HG02870 (cell line): ENCODE measurements at regions not wholly inside any gene's neighbourhood (a gene's known extent, or its start where the extent isn't known, plus 50 kb on each side); places are given as distances from the start of the nearest gene placed in this dataset.

Source experiments
- ATAC-seq: cut with Tn5 transposase; IDR thresholded peaks from one replicate; pipeline ENCODE4 v1.9.1; 2021; ENCODE audit warnings: mild to moderate bottlenecking, moderate library complexity; ENCODE audit not compliant: unreplicated experiment

DNA sequence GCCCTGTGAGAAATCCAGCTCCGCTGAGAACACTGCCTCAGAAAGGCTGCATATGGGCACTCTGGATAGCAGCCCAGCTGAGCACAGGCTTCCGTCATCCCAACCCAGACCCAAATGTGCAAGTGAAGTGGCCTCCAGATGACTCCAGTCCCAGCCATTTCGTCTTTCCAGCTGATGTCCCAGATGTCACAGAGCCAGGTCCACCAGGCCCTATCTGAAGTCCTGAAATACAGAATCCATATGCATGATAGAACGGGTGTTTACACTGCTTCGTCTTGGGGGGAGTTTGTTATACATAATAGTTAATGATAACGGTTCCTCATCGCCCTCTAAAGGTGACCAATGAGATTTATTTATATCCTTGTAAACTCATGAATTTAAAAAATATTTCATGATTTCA, 72.6 kb upstream of the TRIM2 start:
- no peak for ATAC-seq

DNA sequence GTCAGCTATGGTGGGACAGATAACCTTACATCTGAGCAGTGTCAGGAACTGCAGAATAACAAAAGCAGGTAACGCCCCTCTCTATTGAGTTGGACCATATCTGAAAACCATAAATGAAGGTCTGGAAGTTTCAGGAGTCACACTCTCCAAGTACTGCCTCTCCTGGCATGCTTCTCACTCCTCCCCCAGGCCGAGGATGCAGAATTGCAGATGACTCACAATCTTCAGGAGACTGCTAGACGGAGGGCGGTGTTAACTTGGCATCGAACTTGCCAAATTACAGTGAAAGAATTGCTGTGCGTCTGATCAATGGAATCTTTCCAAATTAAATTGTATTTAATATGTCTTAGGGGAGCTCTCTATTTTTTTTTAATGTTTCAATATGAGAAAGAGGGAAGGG, 67.1 kb upstream of the TRIM2 start:
- ATAC-seq: no peak

DNA sequence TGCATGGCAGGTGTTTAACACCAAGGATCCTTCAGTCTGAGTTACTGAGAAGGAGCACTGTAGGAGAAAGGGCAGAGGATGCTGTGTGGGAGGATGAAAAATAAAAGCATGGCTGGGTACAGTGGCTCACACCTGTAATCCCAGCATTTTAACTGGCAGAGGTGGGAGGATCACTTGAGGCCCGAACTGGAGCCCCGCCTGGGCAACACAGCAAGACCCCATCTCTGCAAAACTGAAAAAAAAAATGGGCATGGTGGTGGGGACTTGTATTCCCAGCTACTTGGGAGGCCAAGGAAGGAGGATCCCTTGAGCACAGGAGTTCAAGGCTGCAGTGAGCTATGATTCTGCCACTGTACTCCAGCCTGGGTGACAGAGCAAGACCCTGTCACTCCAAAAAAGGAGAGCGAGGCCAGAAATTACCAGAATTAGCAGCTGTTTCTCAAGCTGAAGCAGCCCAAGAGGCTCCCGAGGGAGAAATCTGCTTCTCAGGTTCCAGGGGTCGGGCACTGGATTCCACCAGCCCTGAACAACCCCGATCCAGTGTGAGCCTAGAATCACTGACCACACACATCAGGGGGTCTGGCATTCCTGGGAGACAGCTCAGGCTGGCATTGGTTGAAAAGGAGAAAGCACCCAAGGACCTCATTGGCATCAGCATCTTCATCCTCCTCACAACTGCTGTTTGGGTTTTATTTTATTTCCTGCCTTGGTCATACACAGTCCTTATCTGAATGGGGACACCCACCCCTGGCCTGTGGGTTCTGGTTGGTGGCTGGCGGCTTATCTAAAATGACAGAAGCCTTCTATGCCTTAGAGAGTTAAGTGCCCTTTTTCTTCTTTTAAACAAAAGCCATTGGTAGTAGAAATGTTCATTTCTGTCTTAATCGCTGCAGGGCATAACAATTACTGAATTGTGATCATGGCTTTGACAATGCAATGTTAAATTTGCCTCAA, 66.3 kb upstream of the TRIM2 start:
- ATAC-seq: no peak

DNA sequence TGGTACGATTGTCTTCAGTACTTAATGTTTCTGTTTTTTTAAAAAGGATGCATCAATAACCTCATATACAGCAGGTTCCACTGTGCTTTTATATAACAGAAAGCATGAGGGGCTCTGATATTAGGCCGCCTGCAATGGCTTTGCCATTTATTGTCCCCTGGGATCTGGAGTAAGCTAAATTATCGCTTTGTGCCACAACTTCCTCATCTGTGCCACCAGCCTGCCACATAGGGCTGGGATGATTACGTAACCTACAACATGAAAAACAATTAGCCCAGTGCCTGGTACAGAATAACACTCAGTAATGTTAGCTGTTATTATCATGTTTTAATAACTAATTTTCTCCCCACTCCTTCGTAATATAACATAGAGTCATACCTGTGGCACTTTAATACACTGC, 65.5 kb upstream of the TRIM2 start:
- ATAC-seq: no peak

DNA sequence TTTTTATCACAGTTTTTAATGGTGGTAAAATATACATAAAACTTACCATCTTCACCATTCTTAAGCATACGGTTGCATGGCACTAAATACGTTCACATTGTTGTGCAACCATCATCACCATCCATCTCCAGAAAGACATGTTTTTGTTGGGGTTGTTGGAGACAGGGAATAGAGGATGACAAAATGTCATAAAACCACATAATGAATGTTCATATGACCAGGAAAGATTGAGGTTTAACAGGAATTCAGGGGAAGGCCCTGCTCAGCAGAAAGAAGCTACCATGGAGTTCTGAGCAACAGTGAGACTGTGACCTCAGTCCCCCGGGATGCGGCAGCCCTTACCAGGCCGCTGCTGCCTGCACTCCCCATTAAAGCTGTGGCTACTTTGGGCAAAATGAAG, 63.9 kb upstream of the TRIM2 start:
- no peak for ATAC-seq

DNA sequence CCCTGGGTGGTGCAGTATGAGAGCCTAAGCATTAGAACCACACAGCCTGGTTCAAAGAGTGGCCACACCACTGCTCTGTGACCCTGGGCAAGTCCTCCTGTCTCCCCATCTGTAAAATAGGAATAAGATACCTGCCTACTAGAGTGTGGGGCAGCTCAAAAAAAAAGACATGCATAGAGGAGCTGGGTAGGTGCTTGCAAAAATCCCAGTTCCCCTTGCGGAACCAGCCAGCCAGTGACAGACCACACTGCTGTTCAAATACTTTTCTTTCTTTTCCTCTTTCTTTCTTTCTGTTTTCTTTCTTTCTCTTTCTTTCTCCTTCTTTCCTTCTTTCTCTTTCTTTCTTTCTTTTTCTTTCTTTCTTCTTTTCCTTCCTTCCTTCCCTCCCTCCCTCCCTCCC, 63.0 kb upstream of the TRIM2 start:
- ATAC-seq: no peak

DNA sequence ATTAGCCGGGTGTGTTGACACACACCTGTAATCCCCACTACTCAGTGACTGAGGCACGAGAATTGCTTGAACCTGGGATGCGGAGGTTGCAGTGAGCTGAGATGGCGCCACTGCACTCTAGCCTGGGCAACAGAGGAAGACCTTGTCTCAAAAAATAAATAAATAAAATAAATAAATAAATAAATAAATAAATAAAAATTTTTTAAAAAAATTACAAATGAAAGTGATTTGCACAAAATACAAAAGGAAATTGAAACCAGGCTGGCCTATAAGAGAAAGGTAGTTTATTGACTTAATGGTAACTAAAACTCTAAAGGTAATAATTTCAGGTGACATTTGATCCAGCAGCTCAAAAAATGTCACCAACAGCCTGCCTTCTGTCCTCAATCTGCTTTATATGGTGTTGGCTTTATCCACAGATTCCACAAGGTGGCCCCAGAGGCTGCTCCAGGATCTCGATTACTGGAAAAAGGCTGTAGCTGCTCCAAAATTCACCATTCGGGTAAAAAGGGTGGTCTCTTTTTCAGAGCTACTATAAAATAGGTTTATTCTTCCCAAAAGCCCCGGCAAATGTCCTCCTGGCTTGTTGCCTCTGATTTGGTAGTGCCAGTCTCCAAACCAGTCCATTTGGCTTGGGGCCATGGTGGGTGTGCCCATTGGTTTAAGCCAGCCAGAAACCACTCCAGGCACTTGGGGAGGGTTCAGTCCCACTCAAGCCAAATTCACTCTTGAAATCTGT, 61.4 kb upstream of the TRIM2 start:
- ATAC-seq: no peak

DNA sequence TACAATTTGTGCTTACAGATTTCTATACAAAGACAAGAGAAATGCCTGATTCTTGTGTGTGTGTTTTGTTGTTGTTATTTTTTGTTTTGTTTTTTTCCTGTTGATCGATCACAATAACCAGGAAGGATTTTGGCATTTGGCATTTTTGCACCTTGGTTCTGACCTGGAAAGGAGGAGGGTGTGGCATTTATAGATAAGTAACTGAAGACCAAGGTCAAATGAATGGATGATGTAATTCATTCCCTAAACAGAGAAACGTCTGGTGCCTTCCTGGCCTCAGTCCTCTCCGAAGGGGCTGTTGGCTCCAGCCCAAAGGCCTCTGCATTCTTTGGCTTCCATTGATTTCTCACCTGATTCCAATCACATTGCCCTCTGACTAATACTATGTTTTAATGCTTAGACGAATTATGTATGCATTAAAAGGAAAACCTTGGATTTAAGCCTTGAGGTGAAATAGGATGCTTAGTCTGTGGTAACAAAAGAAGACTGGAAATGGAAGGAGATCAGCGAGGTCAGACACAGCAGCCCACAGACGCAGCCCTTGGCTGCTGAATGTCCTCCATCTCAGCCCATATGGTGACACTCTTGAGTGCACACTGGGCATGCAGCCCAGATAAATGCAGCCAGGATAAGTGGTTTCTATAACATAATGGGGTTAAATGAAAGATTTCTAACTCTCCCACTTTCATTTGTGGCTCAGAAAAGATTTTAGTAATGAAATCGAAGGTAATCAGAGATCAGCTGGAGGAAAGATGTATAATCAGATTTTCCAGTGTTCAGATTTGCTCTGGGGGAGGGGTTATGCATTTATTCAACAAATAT, 60.5 kb upstream of the TRIM2 start:
- no peak for ATAC-seq

DNA sequence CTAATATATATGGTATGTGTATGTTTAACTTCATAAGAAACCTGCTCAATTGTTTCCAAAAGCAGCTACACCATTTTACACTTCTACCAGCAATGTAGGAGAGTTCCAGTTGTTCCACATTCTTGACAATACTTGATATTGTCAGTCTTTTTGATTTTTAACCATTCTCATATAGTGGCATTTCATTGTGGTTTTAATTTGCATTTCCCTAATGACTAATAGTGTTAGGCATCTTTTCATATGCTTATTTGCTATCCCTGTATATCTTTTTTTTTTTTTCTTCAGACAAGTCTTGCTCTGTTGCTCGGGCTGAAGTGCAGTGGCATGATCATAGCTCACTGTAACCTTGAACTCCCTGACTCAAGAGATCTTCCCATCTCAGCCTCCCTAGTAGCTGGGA, 58.2 kb upstream of the TRIM2 start:
- ATAC-seq: no peak

DNA sequence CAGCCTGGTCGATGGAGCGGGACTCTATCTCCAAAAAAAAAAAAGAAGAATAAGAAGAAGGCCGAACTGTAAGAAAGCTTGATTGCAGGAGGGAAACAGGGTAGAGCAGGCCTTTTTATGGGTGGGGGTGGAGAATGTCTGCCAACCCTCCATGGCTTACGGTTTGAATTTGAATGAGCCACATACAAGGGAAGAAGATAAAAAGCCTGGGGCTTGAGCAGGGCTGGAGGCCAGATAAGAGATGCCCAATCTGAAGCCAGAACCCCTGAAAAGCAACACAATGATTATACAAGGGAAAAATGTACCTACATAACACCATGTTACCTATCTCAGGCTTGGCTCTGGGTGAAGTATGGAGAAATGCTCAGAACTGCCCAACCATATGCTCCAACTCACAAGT, 57.3 kb upstream of the TRIM2 start:
- no peak for ATAC-seq

DNA sequence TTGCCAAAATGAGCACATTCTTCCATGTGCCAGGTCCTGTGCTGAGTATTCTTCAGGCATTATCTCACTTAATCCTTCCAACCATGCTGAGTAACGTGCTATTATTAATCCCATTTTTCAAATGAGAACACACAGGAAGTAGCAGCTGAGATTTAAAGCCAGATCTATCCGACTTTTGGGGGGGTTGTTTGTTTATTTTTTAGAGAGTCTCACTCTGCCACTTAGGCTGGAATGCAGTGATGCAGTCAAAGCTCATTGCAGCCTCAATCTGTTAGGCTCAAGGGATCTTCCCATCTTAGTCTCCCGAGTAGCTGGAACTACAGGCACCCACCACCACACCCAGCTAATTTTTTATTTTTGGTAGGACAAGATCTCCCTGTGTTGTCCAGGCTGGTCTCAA, 55.5 kb upstream of the TRIM2 start:
- ATAC-seq: no peak

DNA sequence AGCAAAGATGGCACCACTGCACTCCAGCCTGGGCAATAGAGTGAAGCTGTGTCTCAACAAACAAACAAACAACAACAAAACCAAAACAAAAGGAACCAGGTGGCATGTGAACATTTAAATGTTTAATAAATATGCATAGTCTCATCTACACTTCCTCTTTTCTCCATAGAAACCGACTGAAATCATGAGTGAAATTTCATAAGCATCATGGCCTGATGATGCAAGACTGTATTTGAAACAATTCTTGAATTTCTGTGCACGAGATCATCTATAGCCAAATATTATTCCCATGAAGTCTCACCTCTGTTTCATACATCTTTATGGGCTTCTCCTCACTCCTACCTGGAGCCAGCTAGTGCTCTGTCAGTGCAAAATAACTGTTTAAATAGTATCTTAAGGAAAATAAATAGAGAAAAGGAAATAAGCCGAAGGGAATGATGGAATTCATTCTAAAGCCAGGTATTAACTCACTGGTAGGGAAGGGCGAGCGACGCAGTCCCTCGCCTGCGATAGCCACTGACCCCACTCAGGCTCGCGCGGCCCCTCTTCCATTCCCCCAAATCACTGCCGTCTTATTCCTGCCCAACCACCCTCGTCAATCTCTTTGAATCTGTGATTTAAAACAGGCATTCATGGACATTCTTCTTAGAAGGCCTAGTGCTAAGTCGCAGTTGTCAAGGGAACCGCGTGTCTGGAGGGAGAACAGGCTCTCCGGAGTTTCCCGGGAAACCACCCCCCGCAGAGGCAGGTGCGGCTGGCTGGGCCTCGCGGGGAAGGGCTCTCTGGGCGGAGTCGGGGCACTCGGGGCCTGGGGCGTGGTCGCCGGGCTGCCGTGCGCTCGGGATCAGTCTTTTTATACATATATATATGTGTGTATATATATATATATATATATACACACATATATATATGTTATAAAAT, 52.4 kb upstream of the TRIM2 start:
- ATAC-seq: peak; percentile 30

DNA sequence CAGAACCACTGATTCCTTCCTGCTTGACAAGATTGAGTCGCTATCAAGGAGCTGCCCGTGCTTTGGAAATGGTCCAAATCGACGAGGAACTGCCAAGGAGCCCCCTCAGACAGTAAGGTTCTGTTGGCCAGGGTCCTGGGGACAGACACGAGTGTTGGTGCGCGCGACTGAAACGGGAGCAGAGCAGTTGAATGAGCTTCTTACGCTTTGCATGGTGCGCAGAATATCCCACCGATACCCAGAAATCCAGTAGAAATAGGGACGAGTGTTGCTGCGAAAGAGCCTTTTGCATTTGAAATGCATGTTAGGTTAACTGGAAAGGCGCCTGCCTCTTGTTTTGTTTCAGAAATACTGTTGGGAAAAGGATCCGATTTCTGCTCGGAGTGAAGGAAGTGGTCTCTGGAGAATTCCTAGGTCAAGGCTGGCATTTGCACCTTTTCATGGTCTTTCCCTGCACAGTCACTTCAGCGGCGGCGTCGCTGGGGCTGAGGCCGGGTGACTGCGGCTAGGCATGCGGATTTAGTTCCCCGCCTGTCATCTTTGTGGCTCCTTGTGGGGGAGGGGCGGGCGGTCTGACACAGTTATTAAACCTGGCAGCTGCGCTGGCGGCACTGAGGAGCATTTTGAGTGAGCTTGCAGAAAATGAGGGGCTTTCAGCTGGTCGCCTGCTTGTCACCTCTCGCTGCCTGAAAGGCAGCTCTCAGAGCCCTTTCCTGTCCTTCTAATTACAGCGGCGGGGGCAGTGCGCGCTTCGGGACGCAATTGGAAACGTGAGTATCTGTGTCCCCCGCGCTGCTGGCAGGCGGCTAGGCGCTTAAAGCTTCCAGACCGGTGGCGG, 51.5 kb upstream of the TRIM2 start:
- peak; percentile 9 for ATAC-seq

DNA sequence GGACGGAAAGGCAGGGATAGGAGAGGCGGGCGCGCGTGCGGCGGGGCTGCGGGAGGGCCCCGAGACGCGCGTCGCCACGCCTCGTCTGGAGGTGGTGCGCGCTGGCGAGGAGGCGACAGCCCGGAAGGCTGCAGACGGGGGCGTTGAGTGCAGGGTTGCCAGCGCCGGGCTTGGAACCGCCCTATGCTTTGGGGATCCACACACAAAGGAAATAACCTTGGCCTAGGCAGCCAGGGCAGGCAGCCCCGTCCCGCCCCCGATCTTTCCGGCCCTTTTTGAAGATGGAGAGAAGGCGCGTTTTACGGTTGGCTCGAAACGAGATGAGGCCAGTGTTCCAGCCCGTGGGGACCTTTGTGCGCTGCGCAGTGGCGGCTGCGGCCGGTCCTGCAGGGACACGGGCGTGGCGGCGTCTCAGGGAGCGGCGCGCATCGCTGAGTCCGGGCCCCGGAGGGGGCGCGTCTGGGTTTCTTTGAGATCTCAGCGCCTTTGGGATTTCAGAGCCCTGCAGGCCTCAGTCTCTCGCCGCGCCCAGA, 50.8 kb upstream of the TRIM2 start:
- ATAC-seq: peak; percentile 42

DNA sequence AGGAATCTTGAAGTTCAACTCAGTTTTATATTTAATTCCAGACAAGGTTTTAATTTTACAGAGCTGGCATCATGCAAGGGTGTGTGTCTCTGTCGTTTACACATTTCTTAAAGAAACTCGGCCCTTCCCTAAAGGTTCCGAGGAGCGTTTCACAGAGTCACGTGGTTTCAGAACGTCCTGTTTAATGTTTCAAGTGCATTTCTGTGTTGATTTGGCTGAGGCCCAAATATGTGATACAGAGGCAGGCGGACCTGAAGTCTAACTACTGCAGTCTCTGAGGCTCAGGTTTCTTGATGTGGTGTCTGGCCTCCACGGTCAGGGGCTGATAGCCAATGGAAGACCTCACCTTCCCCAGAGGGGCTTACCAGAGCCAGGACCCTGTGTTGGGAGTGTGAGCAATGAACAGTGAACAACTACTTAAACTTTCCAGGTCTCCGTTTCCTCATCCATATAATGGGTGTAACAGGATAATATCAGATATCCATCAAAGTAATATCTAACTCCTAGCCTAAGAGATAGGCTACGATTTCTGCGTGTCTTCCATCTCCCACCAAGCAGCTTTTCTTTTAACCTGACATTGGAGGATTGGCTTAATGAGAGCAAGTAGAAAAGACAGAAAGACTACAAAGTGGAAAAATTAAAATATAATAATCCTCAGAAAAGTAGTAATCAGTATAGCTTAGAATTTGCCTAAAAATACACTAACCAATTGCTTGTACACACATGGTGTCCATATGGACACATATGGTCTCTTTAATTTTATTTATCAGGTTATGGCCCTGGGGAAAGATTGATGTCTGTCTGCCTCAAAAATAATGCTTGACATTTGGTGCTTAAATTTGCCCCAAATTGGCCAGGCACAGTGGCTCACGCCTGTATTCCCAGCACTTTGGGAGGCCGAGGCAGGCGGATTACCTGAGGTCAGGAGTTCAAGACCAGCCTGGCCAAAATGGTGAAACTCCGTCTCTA, 50.0 kb upstream of the TRIM2 start:
- no peak for ATAC-seq
